GM19025 (cell line): ENCODE measurements at regions not wholly inside any gene's neighbourhood (a gene's known extent, or its start where the extent isn't known, plus 50 kb on each side); places are given as distances from the start of the nearest gene placed in this dataset.
"Not testable (repeated sequence)": the region's sequence is repeated elsewhere in the genome, so short reads cannot be mapped to it uniquely, and the experiment has no call there.

Experiments
- ATAC-seq: cut with Tn5 transposase; IDR thresholded peaks from one replicate; pipeline ENCODE4 v1.9.1; 2021; ENCODE audit warnings: mild to moderate bottlenecking, low read depth, moderate library complexity; ENCODE audit not compliant: unreplicated experiment

DNA sequence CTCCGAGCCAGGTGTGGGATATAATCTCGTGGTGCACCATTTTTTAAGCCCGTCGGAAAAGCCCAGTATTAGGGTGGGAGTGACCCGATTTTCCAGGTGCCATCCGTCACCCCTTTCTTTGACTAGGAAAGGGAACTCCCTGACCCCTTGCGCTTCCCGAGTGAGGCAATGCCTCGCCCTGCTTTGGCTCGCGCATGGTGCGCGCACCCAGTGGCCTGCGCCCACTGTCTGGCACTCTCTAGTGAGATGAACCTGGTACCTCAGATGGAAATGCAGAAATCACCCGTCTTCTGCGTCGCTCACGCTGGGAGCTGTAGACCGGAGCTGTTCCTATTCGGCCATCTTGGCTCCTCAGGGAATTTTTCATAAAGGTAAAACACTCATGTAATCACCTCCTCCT is 63.9 kb downstream of the RWDD3 start:
- ATAC-seq: not testable (repeated sequence)

DNA sequence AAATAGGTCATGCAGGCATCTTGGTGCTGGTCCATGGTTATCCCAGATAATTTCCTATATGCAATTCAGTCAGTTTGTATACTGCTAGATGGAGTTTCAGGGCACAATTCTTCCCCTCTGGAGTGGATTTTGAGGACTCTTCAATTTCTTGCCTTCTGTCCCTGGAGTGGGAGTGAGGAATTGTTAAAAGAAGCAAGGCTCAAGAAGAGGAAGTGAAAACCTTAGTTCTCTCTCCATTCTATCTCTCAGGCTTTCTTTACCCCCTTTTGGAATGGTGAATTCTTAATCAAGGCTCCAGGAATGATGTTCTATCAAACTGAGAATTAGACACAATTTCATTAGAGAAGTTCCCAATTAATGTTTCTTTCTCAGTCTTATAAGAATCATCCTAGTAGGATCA is 67.1 kb downstream of the RWDD3 start:
- ATAC-seq: no peak

DNA sequence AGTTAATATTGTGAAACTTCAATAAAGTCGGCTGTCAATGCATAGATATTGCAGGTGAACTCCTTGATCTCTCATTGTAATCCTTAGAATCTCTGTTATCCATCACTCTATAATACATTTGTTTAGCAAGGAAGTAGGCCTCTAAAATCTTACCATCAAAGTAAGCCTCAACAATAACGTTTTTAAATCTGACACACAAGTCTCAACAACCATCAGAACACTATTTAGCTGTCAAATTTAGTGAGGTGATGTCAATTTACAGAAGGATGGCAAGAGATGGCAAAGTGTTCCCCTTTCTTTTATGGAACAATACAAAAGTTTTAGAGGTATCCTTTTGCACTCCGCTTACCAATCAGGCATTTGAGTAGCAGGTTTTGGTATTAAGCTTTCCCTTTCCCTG is 67.6 kb downstream of the RWDD3 start:
- ATAC-seq: no peak

DNA sequence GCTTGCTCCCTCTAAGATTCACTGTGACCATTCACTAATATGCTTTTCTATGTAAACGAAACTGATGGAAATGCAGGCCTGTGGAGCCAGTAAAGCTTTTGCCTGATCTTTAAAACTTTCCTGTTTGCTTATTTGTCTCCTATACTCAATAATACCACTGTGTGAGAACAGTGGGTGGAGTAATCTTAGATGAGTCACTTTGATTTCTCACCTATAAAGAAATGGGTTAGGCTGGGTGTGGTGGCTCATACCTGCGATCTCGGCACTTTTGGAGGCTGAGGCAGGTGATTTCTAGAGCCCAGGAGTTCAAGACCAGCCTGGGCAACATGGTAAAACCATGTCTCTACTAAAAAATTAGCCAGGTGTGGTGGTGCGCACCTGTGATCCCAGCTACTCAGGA is 70.8 kb downstream of the RWDD3 start:
- no peak for ATAC-seq

DNA sequence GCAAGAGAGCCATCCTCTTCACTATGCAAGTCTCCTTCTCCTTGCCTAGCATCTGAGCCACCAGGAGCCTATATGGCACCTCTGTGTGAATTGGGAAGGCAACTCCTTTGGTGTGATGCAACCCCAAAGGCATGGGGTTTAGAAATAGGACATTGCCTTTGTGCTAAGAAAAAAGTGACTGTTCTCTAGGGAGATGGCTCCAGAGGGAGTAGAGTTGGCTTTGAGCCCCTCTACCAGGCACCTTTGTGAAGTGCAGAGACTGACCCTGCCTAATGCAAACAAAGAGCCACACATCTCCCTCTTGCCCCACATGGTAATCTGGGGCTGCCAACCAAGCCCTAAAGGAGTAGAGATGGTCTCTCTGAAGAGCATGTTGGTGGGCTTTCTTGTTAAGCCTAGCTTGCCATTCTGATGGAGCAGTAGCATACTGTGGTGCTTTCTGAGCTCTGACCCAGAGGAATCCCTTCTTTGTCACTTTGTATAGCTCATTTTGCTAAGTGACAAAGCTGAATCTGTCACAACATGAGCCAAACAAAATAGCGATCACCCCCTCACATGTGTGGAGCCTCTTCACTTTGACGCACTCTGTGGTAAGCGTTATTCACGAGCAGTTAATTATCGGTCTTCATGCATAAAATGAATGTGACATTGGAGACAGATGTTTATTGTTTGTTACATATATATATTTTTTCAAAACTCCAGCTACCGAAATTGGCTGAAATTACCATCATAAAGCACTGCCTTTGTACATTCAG is 74.4 kb downstream of the RWDD3 start:
- ATAC-seq: no peak

DNA sequence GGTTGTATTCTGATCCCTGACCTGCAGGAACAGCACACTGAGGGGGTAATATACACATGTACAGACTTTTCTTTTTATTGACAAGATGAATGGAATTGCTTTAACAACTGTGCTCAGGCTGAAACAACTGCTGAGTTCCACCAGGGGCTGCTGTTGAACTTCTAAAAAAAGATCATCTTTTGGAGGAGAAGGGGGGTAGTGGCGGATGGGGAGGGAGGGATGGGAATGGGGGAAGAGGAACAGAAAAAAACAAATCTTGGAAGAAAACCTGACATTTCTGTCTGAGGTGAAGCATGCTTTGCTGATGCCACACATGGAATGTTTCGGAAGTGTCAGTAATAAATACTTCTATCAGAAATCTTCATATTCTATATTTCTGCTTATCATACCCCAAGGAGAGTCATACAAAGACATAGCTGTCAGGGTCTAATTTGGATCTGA is 75.0 kb downstream of the RWDD3 start:
- ATAC-seq: no peak

DNA sequence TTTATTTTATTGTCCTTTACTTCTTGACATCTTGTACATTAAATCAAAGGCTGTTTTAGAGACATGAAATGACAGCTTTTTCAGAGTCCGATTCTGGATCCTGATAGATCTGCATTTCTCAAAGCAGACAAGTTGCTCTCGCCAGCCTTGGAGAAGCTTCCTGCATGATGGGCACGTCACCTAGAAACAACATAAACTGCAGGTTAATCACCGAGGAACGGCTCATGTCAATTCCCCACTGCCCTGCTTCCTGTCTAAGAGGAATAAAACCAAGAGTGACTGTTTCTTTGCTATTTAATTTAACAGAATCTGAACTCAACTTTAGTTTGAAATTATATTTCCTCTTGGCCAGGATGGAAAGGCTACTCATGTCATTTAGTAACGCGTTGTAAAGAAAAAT is 77.0 kb downstream of the RWDD3 start:
- no peak for ATAC-seq

DNA sequence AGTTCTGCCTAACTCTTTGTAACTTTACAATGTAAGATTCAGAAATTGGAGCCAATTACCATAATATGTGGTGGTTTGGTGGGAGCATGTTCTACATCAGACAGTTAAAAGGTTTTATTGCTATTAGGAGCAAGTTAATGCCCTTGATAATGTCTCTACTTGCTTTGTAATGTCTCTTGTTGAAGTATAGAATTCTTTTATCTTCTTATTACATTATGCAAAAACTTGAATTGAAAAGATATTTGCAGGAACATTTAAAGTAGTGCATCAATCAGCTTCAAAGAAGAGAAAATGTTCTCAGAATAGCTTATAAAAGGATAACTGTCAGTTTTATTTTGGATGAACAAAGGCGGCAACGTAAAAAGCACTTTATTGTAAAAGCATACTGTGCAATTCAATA is 77.8 kb downstream of the RWDD3 start:
- no peak for ATAC-seq

DNA sequence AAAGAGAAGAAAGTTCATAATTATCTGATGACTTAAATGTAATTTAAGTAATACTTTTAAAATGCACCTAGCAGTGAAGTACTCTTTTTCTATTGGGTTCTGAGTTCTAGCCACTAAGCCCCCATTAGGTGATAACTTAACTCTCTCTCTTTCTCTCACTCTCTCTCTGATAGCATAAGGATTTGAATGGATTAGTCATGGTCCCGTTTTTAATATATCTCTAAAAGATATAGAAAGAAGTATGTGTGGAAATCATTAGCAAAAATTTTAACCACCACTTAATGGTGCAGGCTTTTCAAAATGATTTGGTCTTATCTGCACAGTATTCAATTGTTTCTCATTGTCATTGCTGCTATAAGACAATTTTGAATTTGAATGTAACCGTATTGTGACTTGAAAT is 78.2 kb downstream of the RWDD3 start:
- ATAC-seq: no peak

DNA sequence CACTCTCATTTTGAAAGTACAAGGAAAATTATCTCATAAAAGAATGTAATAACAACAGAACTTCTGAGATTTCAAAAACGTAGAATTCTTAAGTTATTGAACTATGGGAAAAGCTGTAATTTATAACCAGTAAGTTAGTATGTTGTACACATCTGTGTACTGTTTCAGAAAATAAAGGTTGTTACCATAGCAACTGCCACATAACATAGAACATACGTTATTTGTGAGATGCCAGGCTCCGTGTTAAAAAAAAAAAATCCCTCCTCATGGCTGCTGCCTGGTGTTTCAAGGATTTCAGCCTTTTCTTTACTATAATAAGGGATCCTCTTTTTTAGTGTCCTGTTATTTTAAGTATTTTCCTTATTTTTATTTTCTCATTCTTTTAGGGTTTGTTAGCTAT is 79.5 kb downstream of the RWDD3 start:
- no peak for ATAC-seq

DNA sequence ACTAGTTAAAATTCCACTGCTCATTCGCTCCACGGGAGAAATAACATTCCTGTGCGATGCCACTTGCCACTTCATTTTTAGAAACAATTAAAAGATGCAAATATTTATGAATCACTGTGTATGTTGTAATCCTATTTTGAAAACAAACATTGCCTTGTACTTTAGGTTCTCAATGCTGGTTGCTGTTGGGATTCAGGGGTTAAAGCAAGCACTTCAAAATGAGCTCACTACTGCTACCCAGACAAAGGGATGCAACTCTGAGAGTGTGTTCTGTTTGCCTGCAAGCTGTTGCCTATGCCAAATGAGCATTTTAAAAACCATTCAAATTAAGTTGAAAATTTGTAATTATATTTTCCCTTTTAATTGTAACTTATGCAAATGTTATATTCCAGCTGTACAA is 87.5 kb downstream of the RWDD3 start:
- ATAC-seq: no peak

DNA sequence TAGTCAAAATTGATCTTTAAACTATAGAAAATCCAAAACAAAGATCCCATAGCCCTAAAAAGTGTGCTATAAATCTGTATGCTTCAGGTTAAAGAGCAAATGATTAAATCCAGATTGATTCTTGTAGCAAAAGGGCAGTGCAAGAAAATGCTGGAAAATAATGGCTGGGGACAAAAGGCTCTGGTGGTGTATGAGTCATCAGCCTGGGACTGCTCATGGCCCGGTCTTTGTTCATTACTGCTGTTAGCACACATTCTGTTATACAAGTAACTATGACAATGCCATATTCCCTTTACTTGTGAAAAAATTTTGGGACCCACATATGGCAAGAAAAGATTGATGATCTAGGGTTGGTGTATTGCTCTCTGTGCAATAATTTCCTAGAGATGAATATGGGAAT is 89.1 kb downstream of the RWDD3 start:
- no peak for ATAC-seq

DNA sequence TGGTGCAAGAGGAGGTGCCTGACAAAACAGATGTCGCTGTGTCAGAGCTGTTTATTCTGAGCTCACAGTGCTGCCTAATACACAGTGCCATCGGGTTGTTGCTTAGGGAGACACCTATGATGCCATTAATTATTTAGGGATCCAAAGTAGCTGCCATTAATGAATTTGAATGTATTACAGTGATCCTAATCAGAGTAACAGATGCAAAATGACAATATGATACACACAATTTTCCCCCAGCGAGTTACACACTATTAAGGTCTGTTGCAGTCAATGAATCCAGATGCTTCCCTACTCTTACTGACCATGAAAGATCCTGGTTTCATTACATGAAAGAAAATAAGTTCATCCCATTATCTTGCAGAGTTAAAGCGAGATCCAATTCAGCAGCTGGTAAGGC is 91.3 kb downstream of the RWDD3 start:
- ATAC-seq: no peak

DNA sequence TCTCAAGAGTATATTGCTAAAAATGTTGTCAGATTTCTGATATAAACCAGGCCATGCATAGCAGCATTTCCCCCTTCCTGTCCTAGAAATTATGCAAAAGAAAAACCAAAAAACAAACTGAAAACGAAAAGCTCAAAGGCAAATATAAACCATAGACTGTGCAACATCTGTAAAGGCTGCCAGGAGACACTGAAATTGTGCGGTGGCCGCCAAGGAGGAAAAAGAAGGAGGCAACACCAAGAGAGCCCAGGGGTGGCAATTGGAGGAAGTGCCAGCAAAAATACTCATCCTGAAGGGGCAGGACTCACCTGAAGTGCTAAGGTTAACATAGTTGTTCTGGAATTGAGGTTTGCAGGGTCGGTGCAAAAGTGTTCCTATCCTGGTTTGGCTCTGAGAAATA is 92.0 kb downstream of the RWDD3 start:
- ATAC-seq: no peak

DNA sequence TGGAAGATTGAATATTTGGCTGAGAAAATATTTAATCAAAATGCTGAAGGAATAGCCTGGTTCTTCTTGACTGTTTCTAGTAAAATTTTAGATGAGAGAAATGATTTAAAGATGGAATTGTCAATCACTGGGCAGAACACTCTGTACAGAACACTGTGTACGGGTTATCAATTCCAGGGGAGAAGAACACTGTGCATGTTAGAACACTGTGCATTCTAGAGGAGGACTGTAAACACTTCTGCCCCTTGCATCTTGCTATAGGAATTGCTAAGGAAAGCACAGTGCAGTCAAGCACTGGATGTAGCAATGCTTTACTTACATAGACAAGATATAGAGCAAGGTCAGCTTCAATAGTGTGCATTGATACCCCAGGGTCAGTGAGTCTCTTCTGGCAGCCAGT is 98.7 kb downstream of the RWDD3 start:
- ATAC-seq: no peak

DNA sequence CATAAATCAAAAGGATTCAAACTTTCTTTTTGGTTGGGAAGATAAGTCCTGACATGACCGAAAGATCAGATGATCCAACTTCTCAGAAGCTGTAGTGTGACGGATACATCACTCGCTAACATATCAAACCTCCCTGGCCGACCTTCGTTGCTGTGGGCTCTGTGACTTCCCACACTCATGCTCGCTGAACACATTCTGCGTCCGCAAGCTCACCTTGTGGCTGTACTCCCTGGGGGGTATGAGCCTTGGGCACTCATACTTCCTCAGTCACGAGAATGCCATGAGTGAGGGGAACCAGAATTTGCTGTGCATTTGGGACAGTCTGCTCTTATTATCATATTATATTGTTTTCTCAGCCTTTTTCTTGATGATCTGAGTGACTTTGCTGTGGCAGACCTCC is 105.4 kb downstream of the RWDD3 start:
- no peak for ATAC-seq

DNA sequence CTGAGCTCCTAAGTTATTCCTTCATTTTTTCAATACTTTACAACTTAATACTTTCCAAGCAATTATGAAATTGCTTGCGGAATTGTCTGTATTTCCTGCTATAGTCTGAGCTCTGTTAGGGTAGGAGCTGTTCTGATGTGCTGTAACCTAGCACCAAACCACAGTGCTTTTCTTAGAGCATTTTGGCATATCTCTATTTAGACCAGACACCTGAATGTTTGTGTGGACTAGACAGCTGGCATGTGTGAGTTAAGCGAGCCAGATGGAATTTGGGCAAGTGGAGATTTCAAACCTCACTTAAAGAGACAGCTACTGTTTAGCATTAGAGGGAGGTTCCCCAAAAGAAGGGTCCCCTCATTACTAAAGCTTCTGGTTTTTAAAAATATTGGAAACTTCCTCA is 106.1 kb downstream of the RWDD3 start:
- ATAC-seq: no peak

DNA sequence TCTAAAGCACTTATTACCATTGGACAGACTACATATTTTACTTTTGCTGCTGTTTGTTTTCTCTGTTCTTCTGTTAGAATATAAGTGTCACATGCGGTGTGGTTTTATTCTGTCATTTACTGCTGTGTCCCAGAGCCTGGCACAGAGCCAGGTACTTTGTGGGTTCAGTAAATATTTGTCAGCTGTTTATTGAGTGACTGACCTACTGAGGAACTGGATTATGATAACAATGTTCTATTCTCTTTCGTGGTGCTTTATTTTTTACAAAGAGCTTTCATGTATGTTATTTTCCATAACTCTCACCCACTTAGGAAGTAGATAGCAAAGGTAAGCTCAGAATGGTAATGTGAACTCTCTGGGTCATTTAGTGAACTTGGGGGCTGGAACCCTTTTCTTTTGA is 118.8 kb downstream of the RWDD3 start:
- no peak for ATAC-seq

DNA sequence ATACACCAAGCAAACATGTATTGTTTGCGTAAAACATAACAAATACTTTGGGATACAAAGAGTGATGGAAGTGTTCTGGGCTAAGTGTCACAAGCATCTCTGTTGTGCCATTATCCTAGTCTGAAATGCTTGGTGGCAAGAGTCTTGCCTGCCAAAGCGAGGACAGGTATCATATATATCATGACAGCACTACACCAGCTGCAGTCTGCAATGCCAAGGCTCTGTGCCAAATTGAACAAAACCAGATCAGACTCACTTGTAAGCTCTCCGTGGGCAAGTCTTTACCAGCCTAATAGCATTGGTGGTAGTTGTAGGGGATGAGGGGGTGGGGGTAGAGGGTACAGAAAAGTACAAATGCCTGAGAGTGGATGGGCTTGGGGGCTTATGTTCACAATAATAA is 119.2 kb downstream of the RWDD3 start:
- ATAC-seq: no peak

DNA sequence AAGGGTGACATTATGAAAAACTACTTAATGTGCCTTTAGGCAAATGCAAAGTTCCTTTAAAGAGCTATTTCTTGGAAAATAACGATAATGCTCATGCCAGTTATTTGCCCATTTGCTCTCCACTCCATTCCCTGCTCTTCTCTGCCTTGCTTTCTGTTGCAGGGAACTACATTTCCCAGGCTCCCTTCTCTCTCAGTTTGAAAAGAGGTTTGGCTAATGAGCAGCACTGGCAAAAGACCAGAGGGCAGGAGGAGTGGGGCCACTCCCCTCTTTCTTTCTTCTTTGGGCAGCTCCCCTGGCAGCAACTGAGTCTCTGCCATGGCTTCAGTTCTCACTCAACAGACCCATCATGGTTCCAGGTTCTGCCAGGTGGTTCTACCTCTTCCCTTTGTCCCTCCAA is 130.5 kb downstream of the RWDD3 start:
- no peak for ATAC-seq

DNA sequence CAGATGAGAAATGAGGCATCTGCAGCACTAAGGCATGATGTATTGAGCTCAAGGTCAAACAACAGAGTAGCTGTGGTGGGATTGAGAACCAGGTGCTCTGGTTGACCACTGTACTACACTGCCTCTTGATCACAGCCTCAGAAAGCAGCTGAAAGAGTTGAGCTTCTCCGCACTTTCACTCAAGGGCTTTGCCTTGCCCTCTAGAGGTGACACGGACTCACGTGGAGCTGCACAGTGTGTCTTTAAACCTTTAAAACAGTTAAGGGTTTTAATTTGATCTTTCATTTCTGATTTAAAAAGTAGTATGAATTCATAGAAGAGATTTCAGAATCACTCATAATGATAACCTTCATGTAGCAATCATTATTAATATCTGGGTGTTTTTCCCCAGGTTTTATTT is 132.5 kb downstream of the RWDD3 start:
- ATAC-seq: no peak

DNA sequence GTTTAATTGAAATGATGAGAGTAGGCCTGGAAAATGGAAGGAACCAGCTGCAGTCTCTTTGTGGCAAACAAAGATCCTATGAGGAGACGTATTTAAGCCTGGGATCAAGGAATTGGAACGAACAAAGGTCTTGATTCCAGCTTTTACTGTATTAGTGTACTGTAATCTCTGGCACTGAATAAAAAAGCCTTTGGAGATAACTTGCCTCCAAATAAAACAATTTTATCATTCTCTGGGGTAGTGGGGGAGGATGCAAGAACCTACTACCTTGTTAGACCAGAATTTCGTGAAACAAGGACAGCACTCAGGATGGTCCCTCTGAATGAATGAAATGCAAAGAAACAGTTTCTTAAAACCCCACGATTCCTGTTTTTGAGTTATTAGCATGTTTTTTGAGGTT is 134.2 kb downstream of the RWDD3 start:
- no peak for ATAC-seq
